Activated T-helper 17 cell treated with anti-CD3 and anti-CD28 coated beads, Interleukin-2, amount 50 U/mL, for 72 hours (primary cell): ENCODE measurements at regions not wholly inside any gene's neighbourhood (a gene's known extent, or its start where the extent isn't known, plus 50 kb on each side); places are given as distances from the start of the nearest gene placed in this dataset.
"Not testable (repeated sequence)": the region's sequence is repeated elsewhere in the genome, so short reads cannot be mapped to it uniquely, and the experiment has no call there.

Experiments
- ATAC-seq: fragments of 150-1000 bp; cut with Tn5 transposase; replicated peaks from 2 replicates; pipeline ENCODE4 v1.10.0; 2021; ENCODE audit warnings: mild to moderate bottlenecking, moderate library complexity
- H3K27ac Mint-ChIP-seq: one replicate; pipeline ENCODE4 v1.8.0; 2022; ENCODE audit warnings: mixed read lengths
- H3K27me3 Mint-ChIP-seq: one replicate; pipeline ENCODE4 v1.8.0; 2022; ENCODE audit warnings: mixed read lengths
- H3K36me3 Mint-ChIP-seq: one replicate; pipeline ENCODE4 v1.8.0; 2022; ENCODE audit warnings: low read depth, mild to moderate bottlenecking, mixed read lengths
- H3K4me1 Mint-ChIP-seq: one replicate; pipeline ENCODE4 v1.8.0; 2022; ENCODE audit warnings: mixed read lengths
- H3K4me3 Mint-ChIP-seq: one replicate; pipeline ENCODE4 v1.8.0; 2022; ENCODE audit warnings: mild to moderate bottlenecking, mixed read lengths
- H3K9me3 Mint-ChIP-seq: one replicate; pipeline ENCODE4 v1.8.0; 2022; ENCODE audit warnings: mixed read lengths

DNA sequence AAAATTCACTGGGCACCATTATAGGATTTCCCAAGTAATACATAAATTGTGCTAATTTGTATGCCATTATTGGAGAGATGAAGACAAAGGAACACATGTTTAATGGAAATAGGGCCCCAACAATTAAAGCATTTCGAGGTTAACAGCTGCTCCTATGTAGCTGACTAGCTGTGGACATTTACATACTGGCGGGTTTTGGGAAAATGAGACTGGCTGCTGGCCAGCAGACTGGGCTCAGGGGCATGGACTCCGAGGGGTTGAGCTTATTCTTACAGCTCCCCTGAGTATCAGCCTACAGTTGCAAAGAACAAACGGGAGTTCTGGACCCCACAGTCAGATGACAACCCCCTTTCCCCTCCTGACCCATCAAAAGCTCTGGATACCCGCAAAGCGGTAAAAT, 91.9 kb upstream of the MYO3A start:
- Mint-ChIP-seq H3K4me1 (no peaks in the 10 kb centered on the region), H3K27ac (no peak overlapping the region), H3K27me3 (peaks cover 7% of the 10 kb centered on the region), H3K9me3 (no peaks in the 10 kb centered on the region), H3K36me3 (no peaks in the 10 kb centered on the region), H3K4me3 (no peak overlapping the region)
- ATAC-seq: no peak

DNA sequence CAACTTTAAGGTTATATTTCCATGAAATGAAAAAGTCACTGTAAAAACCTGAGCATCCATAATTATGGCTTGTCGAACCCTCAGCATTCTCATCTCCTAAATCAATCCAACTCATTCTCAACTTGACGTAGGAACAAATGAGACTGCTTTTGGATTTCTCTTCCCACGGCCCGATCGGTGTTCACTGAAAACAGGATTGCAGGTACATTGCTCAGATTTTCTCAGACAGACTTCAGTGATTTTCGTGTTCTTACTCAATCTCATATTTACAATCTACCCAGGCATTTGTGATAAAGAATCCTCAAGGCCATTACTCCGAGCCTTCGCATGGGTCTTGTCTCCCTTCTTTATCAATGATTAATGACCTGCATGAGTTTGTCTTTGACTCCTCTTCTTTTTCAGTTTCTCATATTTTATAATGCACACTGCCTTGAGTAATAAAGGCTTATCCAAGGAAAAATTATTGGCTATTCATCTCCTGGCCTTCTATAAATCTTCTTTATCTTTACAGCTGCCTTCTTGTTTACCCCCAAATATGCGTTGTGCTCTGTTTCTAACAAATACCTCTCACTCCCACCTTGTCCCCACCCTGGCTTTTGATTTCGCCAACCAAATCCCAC, 90.4 kb upstream of the MYO3A start:
- peaks cover 3% of the 10 kb centered on the region for H3K9me3 Mint-ChIP-seq
- no peak for ATAC-seq
- H3K27ac Mint-ChIP-seq: no peak overlapping the region
- H3K4me3 Mint-ChIP-seq: no peak overlapping the region
- H3K4me1 Mint-ChIP-seq: no peaks in the 10 kb centered on the region
- peaks cover 8% of the 10 kb centered on the region for H3K27me3 Mint-ChIP-seq
- H3K36me3 Mint-ChIP-seq: no peaks in the 10 kb centered on the region

DNA sequence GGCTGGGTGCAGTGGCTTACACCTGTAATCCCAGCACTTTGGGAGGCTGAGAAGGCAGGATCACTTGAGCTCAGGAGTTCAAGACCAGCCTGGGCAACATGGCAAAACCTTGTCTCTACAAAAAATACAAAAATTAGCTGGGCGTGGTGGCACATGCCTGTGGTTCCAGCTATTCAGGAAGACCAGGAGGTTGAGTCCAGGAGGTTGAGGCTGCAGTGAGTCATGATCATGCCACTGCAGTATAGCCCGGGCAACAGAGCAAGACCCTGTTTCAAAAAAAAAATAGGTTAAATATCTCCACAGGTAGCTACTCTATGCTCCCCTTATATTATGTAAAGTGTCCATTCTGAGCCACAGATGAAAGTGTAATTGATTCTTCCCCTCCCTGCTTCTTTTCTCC, 89.3 kb upstream of the MYO3A start:
- not testable (repeated sequence) for H3K27ac Mint-ChIP-seq, H3K4me1 Mint-ChIP-seq, H3K9me3 Mint-ChIP-seq, ATAC-seq, H3K36me3 Mint-ChIP-seq, H3K4me3 Mint-ChIP-seq
- H3K27me3 Mint-ChIP-seq: peaks cover 11% of the 10 kb centered on the region

DNA sequence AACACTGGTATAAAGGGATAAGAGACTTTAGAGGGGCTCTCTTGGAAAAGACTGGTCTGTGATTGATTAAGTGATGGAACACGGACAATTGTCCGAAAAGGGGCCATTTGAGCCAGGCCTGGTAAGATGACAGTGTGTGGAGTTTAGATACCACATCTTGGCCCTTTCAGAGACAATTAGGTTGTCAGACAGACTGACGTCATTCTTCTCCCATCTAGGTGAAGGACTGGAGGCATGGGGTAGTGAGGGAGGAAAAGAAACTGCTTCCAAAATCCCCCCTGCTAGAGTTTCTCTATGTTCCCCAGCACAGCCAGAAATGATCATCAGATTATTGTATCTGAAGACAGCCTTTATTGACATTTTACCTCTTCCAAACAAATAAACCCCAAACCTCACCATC, 84.8 kb upstream of the MYO3A start:
- H3K4me3 Mint-ChIP-seq: no peak overlapping the region
- H3K4me1 Mint-ChIP-seq: no peaks in the 10 kb centered on the region
- no peak for ATAC-seq
- no peaks in the 10 kb centered on the region for H3K36me3 Mint-ChIP-seq
- peaks cover 24% of the 10 kb centered on the region for H3K27me3 Mint-ChIP-seq
- H3K27ac Mint-ChIP-seq: no peak overlapping the region
- H3K9me3 Mint-ChIP-seq: peaks cover 4% of the 10 kb centered on the region

DNA sequence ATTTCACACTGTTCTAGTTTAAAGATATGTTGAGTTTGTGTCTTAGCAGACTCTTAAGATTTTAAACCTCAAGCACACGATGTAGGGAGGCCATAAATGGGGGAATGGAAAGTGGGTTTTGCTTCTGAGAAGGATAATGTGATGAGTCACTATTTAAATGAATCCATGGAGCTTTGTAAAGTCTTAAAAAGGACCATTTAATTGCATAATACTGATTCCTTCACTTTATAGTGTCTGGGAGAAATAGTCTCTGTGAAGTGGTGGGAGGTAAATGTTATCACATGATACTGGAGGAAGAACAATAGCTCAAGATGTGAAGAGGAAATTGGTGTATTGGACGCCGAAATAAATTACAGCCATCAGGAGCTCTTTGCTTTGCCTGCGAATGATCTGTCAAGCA, 84.0 kb upstream of the MYO3A start:
- H3K27ac Mint-ChIP-seq: no peak overlapping the region
- H3K9me3 Mint-ChIP-seq: peaks cover 4% of the 10 kb centered on the region
- peaks cover 24% of the 10 kb centered on the region for H3K27me3 Mint-ChIP-seq
- H3K4me3 Mint-ChIP-seq: no peak overlapping the region
- no peaks in the 10 kb centered on the region for H3K4me1 Mint-ChIP-seq
- no peak for ATAC-seq
- no peaks in the 10 kb centered on the region for H3K36me3 Mint-ChIP-seq

DNA sequence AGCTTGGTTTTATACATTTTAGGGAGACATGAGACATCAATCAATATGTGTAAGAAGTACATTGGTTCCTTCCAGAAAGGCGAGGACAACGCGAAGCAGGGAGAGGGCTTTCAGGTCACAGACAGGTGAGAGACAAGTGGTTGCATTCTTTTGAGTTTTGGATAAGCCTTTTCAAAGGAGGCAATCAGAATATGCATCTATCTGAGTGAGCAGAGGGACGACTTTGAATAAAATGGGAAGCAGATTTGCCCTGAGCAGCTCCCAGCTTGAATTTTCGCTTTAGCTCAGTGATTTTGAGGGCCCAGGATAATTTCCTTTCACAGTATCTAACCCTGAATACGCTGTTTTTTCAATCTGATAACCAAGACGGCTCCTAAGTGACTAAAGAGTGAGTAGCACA, 82.5 kb upstream of the MYO3A start:
- Mint-ChIP-seq H3K9me3 (peaks cover 4% of the 10 kb centered on the region), H3K4me1 (no peaks in the 10 kb centered on the region), H3K4me3 (no peak overlapping the region), H3K27ac (no peak overlapping the region), H3K36me3 (no peaks in the 10 kb centered on the region), H3K27me3 (peaks cover 27% of the 10 kb centered on the region)
- ATAC-seq: no peak

DNA sequence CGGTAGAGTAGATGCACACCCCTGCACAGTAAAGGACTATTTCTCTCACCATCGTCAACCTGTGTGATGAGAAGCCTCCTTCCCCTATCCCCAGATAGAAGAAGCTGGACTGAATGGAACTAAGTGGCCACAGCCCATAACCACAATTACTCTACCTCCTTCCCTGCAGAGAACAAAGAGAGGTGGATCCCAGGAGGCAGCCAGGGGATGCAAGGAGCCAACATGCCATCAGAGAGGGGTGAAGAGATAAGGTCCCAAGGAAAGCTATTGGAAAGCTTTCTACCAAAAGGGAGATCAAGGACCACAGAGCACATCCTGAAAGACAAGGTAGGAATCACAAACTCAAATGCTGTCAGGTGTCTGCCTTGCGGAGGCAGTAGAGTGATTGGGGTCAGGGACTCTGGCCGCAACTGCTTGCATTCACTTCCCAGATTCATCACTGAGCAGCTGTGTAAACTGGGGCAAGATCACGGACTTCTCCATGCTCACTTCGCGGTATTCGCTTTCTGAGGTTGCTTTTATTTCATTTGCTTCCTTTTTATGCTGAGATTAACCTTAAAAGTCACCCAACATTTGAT, 81.6 kb upstream of the MYO3A start:
- peaks cover 32% of the 10 kb centered on the region for H3K27me3 Mint-ChIP-seq
- no peak for ATAC-seq
- no peak overlapping the region for H3K27ac Mint-ChIP-seq
- H3K4me3 Mint-ChIP-seq: no peak overlapping the region
- no peaks in the 10 kb centered on the region for H3K4me1 Mint-ChIP-seq
- H3K9me3 Mint-ChIP-seq: peaks cover 4% of the 10 kb centered on the region
- no peaks in the 10 kb centered on the region for H3K36me3 Mint-ChIP-seq

DNA sequence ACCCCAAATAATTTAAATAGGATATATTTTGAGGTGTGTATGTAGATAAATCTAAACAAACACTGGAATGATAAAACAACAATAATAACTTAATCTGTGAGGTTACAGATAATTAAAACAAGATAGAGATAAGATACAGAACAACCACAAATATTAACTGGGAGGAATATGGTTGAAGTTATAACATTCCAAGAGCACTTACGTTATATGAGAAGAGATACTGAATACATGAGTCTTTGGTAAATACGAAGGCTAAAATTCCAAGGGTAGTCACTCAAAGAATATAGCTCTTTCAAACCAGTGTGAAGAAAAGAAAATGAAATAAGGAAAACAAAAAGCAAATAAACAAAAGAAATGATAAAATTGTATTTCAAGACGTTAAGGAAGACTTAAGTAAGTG, 76.0 kb upstream of the MYO3A start:
- ATAC-seq: no peak
- H3K9me3 Mint-ChIP-seq: no peaks in the 10 kb centered on the region
- H3K4me1 Mint-ChIP-seq: no peaks in the 10 kb centered on the region
- no peak overlapping the region for H3K4me3 Mint-ChIP-seq
- H3K27me3 Mint-ChIP-seq: peaks cover 8% of the 10 kb centered on the region
- no peaks in the 10 kb centered on the region for H3K36me3 Mint-ChIP-seq
- H3K27ac Mint-ChIP-seq: no peak overlapping the region

DNA sequence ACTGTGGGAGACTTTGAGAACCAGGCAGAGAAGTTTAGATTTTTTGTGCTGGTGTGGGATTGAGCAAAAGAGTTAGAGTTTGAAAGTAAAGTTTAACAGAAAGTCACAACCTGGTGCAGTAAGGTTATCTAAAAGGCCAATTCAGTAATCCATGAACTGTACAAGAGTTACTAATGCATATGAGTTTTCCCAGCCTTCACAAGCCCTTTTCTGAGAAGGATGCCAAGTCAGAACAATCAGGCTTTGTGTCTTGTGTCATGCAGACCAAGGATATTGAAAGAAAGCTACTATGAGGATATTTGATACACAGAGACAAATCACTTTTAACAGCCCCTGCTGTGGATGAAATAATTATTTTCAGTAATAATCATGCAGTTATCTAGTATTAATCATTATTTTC, 68.8 kb upstream of the MYO3A start:
- Mint-ChIP-seq H3K9me3 (no peaks in the 10 kb centered on the region), H3K27me3 (no peaks in the 10 kb centered on the region), H3K36me3 (no peaks in the 10 kb centered on the region), H3K27ac (no peak overlapping the region), H3K4me3 (no peak overlapping the region), H3K4me1 (no peaks in the 10 kb centered on the region)
- no peak for ATAC-seq

DNA sequence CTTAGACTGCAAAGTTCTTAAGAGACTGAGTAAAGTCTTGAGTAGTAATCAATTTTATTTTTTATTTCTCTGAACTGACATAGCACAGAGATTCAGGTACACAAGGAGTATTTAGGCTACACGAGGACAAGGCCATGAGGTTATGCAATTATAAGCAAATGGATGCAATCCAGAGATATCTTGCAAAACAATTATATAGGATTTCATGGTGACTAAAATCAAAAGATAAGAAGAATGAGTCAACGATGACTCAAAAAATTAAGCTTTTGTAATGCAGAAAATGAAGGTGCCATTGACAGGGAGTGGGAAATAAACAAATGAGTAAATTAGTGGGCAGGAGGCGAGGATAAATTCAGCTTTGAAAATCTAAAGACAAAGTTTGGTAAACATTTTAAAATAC, 66.7 kb upstream of the MYO3A start:
- H3K4me3 Mint-ChIP-seq: no peak overlapping the region
- no peaks in the 10 kb centered on the region for H3K9me3 Mint-ChIP-seq
- no peaks in the 10 kb centered on the region for H3K4me1 Mint-ChIP-seq
- no peaks in the 10 kb centered on the region for H3K27me3 Mint-ChIP-seq
- no peak for ATAC-seq
- H3K27ac Mint-ChIP-seq: no peak overlapping the region
- no peaks in the 10 kb centered on the region for H3K36me3 Mint-ChIP-seq

DNA sequence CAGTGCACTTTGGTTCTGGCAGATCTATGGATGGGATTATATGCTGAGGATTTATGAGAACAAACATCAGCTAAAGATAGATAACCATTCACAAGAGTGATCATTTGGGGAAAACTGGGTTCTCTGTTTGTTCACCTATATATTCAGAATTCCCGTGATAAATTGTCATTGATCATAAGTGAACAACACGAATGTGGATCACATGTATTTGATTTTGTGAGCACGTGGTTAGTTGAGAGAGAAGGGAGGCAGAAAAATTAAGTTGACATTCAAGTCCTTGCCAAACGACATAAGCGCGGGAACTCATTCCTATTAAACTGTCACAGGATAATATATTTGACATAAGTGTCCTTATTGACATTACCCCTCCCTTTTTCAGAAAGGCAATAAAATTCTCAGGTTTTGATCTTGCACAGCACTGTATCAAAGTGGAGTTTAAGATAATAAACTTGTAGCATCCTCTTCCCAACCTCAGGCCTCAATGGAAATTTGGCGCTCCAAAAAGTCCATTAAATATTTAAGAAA, 64.9 kb upstream of the MYO3A start:
- Mint-ChIP-seq H3K36me3 (no peaks in the 10 kb centered on the region), H3K4me1 (no peaks in the 10 kb centered on the region), H3K27ac (no peak overlapping the region), H3K4me3 (no peak overlapping the region), H3K9me3 (no peaks in the 10 kb centered on the region), H3K27me3 (peaks cover 4% of the 10 kb centered on the region)
- ATAC-seq: no peak

DNA sequence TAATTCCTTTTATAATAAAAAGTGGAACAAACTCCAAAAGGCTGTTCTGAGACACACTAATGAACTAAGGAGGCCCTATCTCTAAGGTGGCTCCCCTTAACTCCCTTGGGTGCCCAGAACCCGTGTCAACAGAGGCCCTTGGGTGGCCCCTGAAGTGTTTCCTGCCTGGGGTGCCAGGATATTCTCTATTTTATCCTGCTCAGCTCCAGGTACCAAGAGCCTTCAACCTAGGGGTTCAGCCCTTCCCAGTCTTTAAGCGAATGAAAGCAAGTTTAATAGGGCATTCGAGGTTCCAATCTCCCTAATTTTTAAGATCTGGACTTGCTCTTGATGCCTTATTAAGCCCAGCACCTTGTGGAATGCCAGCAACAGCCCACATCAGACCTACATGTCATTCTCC, 64.4 kb upstream of the MYO3A start:
- no peak overlapping the region for H3K4me3 Mint-ChIP-seq
- H3K27me3 Mint-ChIP-seq: peaks cover 4% of the 10 kb centered on the region
- no peaks in the 10 kb centered on the region for H3K36me3 Mint-ChIP-seq
- no peaks in the 10 kb centered on the region for H3K9me3 Mint-ChIP-seq
- no peaks in the 10 kb centered on the region for H3K4me1 Mint-ChIP-seq
- H3K27ac Mint-ChIP-seq: no peak overlapping the region
- no peak for ATAC-seq

DNA sequence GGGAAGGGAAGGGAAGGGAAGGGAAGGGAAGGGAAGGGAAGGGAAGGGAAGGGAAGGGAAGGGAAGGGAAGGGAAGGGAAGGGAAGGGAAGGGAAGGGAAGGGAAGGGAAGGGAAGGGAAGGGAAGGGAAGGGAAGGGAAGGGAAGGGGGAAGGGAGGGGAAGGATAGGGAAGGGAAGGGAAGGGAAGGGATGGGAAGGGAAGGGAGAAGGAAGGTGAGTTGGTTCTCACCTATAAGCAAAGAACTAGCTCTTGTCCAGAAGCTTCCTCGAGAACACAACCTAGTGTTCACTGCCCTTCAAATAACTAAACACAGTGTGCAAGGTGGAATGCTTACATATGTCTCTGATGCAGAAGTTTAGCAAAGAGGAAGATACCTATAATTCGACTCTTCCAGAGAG, 59.6 kb upstream of the MYO3A start:
- H3K27ac Mint-ChIP-seq, H3K4me3 Mint-ChIP-seq, H3K4me1 Mint-ChIP-seq, H3K9me3 Mint-ChIP-seq, H3K36me3 Mint-ChIP-seq, H3K27me3 Mint-ChIP-seq, ATAC-seq: not testable (repeated sequence)

DNA sequence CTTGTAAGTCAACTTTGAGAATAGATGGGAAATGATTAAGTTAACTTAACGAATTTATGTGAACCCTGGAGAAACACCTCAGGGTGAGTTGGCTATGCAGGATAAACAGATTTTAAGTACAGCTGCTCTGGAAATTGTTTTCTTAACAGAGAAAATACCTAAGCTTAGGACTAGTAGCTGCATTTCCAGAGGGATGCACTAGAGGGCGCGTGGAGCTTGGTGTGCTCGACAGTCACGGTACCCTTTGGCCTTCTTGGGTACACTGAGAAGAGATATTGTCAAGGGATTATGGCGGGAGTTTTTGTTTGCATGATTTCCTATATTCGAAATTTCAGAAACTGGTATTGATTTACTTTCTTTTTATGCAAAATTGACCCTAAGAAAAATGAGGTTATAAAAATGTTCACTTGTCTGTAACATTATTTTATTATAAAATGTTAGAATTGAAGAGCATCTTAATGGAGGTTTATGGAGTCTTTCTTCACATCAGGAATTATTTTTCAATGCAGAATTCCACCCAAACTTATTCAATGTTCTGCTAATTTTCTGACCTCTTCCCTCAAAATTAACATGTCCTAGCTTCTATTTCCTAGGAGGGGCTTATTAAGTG, 58.4 kb upstream of the MYO3A start:
- peaks cover 4% of the 10 kb centered on the region for H3K27me3 Mint-ChIP-seq
- no peaks in the 10 kb centered on the region for H3K9me3 Mint-ChIP-seq
- H3K4me3 Mint-ChIP-seq: no peak overlapping the region
- H3K27ac Mint-ChIP-seq: no peak overlapping the region
- peak; percentile 44 for ATAC-seq
- no peaks in the 10 kb centered on the region for H3K4me1 Mint-ChIP-seq
- H3K36me3 Mint-ChIP-seq: no peaks in the 10 kb centered on the region

DNA sequence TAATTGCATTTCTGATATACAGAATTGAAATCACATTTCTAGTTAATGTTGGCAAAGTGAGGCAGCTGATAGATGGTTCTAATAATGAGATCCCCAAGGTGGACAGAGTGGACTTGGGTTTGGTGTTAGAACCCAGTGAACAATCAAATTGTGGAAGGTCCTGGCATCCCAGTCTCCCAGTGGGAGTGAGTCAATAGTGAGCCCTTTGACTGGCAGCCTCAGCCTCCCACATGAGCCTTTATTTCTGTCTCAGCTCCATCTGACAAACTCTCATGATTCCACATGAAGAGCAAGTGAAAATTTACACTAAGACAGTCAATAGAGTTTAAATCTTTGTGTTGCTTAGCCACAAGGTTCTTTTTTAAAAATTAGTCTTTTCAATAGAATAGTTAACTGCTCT, 56.7 kb upstream of the MYO3A start:
- Mint-ChIP-seq H3K4me3 (no peak overlapping the region), H3K9me3 (no peaks in the 10 kb centered on the region), H3K36me3 (no peaks in the 10 kb centered on the region), H3K27me3 (peaks cover 9% of the 10 kb centered on the region), H3K27ac (no peak overlapping the region), H3K4me1 (no peaks in the 10 kb centered on the region)
- no peak for ATAC-seq
